Peyer's patch (tissue), 4 donors: ENCODE measurements at regions not wholly inside any gene's neighbourhood (a gene's known extent, or its start where the extent isn't known, plus 50 kb on each side); places are given as distances from the start of the nearest gene placed in this dataset.

Source experiments
- DNase-seq, 3 donors: peaks; one replicate each; pipeline ENCODE4 v3.0.0-alpha.2; 2017 to 2019
- H3K27ac ChIP-seq, 4 donors: fragments of 200-600 bp; sonication (generic); one replicate each; pipeline ENCODE4 v1.5.1; 2016 to 2019
- H3K27me3 ChIP-seq, 2 donors: fragments of 200-600 bp; sonication (generic); one replicate each; pipeline ENCODE4 v1.5.1; 2019
- H3K36me3 ChIP-seq, 3 donors: fragments of 200-600 bp; sonication (generic); one replicate each; pipeline ENCODE4 v1.5.1; 2016 to 2019
- H3K4me1 ChIP-seq, 4 donors: fragments of 200-600 bp; sonication (generic); one replicate each; pipeline ENCODE4 v1.5.1; 2016 to 2019
- H3K4me3 ChIP-seq, 4 donors: fragments of 200-600 bp; sonication (generic); 1 replicate in 3 of 4; 2 replicates in 1 of 4; pipeline ENCODE4 v1.5.1; 2016 to 2019; ENCODE audit warnings: mild to moderate bottlenecking in 1 of 4
- H3K9me3 ChIP-seq, 4 donors: fragments of 200-600 bp; sonication (generic); one replicate each; pipeline ENCODE4 v1.5.1; 2016 to 2019; ENCODE audit warnings: mild to moderate bottlenecking in 1 of 4
- CTCF ChIP-seq, 6 experiments: fragments of 450-650 bp in 4 of 6; fragments of 200-600 bp in 2 of 6; sonication (generic) in 1 of 6; IDR thresholded peaks; one replicate each; pipeline ENCODE4 v1.5.1; 2017 to 2019; ENCODE audit warnings: antibody characterized with exemption in 6 of 6, mild to moderate bottlenecking in 3 of 6, moderate library complexity in 1 of 6
- POLR2A ChIP-seq, 2 donors: fragments of 450-650 bp; IDR thresholded peaks; one replicate each; pipeline ENCODE4 v1.5.1; 2017; ENCODE audit warnings: antibody characterized with exemption in 2 of 2, mild to moderate bottlenecking in 2 of 2, moderate library complexity in 2 of 2

- no peaks in the 10 kb centered on the region for H3K36me3 ChIP-seq
- H3K27me3 ChIP-seq = no peaks in the 10 kb centered on the region
- DNase-seq = peak in 1 of 3 donors; percentile 9
- no peaks in the 10 kb centered on the region for H3K9me3 ChIP-seq
- no peak overlapping the region for H3K4me3 ChIP-seq
- H3K4me1 ChIP-seq = no peaks in the 10 kb centered on the region
- no peak overlapping the region for H3K27ac ChIP-seq
- no peak for TF ChIP-seq CTCF (IDR thresholded peaks at IDR 0.05)
These were observed 200.3 kb downstream of the ERCC6L2 start for GRCh38 chr9:96075757-96076156.

GRCh38 chr9:96075111-96075510 is 199.6 kb downstream of the ERCC6L2 start:
- TF ChIP-seq POLR2A (IDR thresholded peaks at IDR 0.05) (no peak), CTCF (IDR thresholded peaks at IDR 0.05) (no peak)
- no peak overlapping the region for H3K27ac ChIP-seq
- no peaks in the 10 kb centered on the region for H3K36me3 ChIP-seq
- no peak for DNase-seq
- H3K9me3 ChIP-seq = no peaks in the 10 kb centered on the region
- no peak overlapping the region for H3K4me3 ChIP-seq
- H3K4me1 ChIP-seq = no peaks in the 10 kb centered on the region
- no peaks in the 10 kb centered on the region for H3K27me3 ChIP-seq

GRCh38 chr9:96073531-96074480 is 198.3 kb downstream of the ERCC6L2 start:
- no peaks in the 10 kb centered on the region for H3K4me1 ChIP-seq
- peak in 1 of 3 donors; percentile 31 for DNase-seq
- H3K36me3 ChIP-seq = no peaks in the 10 kb centered on the region
- H3K9me3 ChIP-seq = no peaks in the 10 kb centered on the region
- TF ChIP-seq POLR2A (IDR thresholded peaks at IDR 0.05) (no peak), CTCF (IDR thresholded peaks at IDR 0.05) (no peak)
- no peak overlapping the region for H3K4me3 ChIP-seq
- no peak overlapping the region for H3K27ac ChIP-seq
- no peaks in the 10 kb centered on the region for H3K27me3 ChIP-seq

- Histone ChIP-seq H3K4me1 (no peaks in the 10 kb centered on the region), H3K36me3 (no peaks in the 10 kb centered on the region), H3K27ac (no peak overlapping the region), H3K4me3 (no peak overlapping the region), H3K9me3 (no peaks in the 10 kb centered on the region), H3K27me3 (no peaks in the 10 kb centered on the region)
- no peak for TF ChIP-seq POLR2A (IDR thresholded peaks at IDR 0.05)
- no peak for TF ChIP-seq CTCF (IDR thresholded peaks at IDR 0.05)
- DNase-seq = no peak
These were observed 197.4 kb downstream of the ERCC6L2 start for GRCh38 chr9:96072930-96073329.

- TF ChIP-seq POLR2A (IDR thresholded peaks at IDR 0.05) (no peak), CTCF (IDR thresholded peaks at IDR 0.05) (no peak)
- no peaks in the 10 kb centered on the region for H3K36me3 ChIP-seq
These were observed 196.3 kb downstream of the ERCC6L2 start for GRCh38 chr9:96071815-96072124.

More at GRCh38 chr9:96071815-96072124, 196.3 kb downstream of the ERCC6L2 start:
- no peak for DNase-seq
- Histone ChIP-seq H3K9me3 (no peaks in the 10 kb centered on the region), H3K27ac (no peak overlapping the region), H3K4me1 (no peaks in the 10 kb centered on the region), H3K27me3 (no peaks in the 10 kb centered on the region), H3K4me3 (no peak overlapping the region)
